HG03571 (cell line): ENCODE measurements at regions not wholly inside any gene's neighbourhood (a gene's known extent, or its start where the extent isn't known, plus 50 kb on each side); places are given as distances from the start of the nearest gene placed in this dataset.
"Not testable (repeated sequence)": the region's sequence is repeated elsewhere in the genome, so short reads cannot be mapped to it uniquely, and the experiment has no call there.

Experiments used
- ATAC-seq: cut with Tn5 transposase; IDR thresholded peaks from one replicate; pipeline ENCODE4 v1.9.1; 2021; ENCODE audit not compliant: unreplicated experiment

GRCh38 chr5:30401479-30402058, 791.9 kb upstream of the CDH6 start:
- ATAC-seq: no peak

- ATAC-seq: no peak
These were observed 795.1 kb upstream of the CDH6 start for GRCh38 chr5:30398423-30398822.

DNA sequence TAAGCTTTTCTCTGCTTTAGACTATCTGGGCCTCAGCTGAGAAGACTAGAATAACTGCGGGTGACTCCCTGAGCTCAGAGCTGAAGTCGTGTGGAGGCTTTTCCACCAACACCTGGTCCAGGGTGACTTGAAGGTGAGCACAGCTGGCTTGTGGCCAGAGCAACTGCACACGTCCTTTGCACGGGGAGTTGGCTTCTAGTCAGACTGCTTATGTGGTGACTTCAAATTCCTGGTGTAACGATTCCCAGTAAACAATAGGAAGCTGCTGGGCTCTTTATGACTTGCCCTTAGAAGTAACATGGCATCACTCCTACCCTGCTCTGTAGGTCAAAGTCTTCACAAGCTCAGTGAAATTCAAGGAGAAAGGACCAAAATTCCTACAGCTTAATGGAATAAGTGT, 800.6 kb upstream of the CDH6 start:
- no peak for ATAC-seq

DNA sequence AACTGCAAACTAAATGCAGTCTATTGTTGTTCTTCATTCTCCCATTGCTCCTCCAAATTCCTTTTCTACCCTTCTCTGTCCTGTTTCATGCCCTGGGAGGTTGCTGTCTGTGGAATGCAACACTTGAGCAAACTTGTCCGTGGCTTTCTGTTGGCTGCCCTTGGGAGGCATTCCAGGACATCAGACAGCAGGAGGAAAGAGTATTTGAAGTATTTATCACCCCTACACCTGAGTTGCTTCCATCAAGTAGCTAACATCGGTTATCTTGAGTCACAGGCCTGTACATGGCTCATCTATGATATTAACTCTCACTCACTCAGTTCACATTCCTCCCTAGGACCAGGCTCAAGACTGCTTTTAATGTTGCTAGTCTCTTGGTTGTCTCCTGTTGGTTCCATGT, 803.4 kb upstream of the CDH6 start:
- ATAC-seq: no peak

DNA sequence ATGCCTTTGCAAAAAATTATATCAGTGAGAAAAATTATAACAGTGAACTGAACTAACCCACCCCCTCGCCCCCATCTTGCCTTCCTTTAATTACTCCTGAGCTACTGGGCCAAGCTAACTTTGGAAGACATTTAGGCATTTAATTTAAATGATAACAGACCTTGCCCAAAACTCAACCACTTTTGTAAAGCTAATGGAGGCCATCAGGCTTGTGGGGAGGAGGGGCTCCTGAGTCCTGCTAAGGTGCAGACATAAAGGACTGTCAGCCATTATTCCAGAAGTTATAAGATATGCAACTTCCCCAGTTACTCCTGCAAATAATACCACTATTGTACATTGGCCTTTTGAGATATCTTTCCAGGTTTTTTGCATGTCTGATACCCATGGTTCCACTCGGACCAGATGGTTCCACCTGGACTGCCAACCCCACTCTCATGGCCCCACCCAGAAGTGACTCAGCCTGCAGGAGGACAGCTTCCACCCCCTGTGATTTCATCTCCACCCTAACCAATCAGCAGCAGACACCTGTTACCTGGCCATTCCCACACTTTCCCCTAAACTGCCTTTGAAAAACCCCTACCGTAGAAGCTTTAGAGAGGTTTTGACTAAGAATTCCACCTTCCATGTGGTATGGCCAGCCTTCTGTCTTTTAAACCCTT, 805.4 kb upstream of the CDH6 start:
- ATAC-seq: no peak

DNA sequence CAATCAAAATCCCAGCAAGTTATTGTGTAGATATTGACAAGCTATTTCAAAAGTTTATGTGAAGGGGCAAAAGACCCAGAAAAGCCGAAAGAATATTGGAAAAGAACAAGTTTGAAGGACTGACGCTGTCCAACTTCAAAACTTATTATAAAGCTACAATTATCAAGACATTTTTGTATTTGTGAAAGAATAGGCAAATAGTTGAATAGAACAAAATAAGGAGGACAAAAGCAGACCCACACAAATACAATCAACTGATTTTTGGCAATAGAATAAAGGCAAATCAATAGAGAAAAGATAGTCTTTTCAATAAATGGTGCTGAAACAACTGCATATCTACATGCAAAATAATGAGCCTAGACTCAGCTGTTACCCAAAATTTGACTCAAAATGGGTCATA, 807.7 kb upstream of the CDH6 start:
- ATAC-seq: no peak

- ATAC-seq: no peak
These were observed 809.3 kb upstream of the CDH6 start for GRCh38 chr5:30384171-30384570.

GRCh38 chr5:30380228-30380627, 813.3 kb upstream of the CDH6 start:
- ATAC-seq: no peak

- no peak for ATAC-seq
These were observed 816.6 kb upstream of the CDH6 start for GRCh38 chr5:30376848-30377247.

DNA sequence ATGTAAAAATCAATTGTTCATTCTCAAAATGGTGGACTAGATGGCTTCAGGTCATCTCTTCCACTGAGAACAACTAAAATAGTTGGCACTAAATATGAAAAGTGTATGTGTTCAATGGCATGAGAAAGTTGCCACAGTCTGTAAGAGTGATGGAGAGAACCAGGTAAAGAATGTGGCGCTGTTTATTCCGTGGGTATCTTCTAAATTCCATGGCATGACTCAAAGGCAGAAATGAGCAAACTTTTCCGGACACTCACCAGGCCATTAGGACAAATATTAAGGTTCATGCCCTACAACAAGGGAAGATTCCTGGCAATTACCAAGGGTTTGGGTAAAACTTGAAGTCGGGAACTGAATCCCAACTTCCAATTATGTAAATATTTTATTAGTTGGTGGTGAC, 825.4 kb upstream of the CDH6 start:
- ATAC-seq: no peak

GRCh38 chr5:30365031-30365430, 828.5 kb upstream of the CDH6 start:
- not testable (repeated sequence) for ATAC-seq

DNA sequence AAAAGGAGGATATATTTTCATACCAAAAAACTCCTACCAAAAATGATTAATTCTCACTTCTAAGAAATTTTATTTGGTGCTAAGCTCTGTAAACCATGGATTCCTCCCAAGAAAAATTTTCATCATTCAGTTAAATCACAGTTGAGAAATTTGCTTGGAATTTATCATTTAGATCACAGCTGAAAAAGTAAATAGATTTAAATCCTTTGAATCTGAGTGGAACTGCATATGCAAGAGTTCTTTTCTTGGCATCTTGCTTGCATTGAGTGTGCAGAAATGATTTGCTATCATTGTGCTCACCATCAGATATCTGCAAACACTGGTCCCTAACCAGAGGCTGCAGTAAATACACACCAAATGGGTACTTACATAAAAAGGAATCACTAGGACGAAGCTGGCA, 836.1 kb upstream of the CDH6 start:
- ATAC-seq: no peak

DNA sequence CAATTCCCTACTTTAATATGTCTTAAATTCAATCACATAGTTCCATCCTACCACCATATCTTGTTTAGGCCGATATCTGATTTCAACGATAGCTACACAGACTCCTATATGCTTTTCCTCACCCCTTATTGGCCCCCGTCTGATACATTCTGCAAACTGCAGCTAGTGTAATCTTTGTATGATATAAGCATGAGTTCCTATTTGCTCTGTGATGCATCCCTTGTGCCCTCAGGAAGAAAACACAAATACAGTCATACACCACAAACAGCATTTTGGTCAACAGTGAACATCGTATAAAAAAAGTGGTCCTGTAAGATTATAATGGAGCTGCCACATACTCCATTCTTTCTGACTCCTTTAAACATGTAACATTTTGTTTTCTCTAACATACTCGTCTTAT, 837.8 kb upstream of the CDH6 start:
- ATAC-seq: no peak

- ATAC-seq: no peak
These were observed 845.6 kb upstream of the CDH6 start for GRCh38 chr5:30347858-30348257.

- ATAC-seq: not testable (repeated sequence)
These were observed 847.7 kb upstream of the CDH6 start for GRCh38 chr5:30345539-30346345.

DNA sequence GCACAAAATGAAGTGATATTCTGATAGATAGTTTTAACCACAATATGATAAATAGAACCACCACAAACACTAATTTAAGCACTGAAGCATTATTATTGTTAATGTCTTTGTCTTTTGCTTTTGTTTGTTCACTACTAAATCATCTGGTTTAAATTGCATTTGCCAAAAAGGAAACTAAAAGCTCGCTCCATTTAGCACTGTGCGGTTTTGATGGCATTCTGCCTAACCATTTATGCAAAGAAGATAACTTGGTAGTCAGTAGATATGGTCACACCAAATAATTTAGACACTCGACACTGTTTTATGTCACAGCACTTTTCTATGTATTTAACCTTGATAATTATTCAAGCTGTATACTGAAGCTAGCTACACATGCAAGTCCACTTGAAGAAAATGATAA, 849.8 kb upstream of the CDH6 start:
- ATAC-seq: no peak

- ATAC-seq: no peak
These were observed 852.0 kb upstream of the CDH6 start for GRCh38 chr5:30341466-30341865.

GRCh38 chr5:30337084-30337573, 856.4 kb upstream of the CDH6 start:
- no peak for ATAC-seq

GRCh38 chr5:30331534-30331933, 862.0 kb upstream of the CDH6 start:
- no peak for ATAC-seq

DNA sequence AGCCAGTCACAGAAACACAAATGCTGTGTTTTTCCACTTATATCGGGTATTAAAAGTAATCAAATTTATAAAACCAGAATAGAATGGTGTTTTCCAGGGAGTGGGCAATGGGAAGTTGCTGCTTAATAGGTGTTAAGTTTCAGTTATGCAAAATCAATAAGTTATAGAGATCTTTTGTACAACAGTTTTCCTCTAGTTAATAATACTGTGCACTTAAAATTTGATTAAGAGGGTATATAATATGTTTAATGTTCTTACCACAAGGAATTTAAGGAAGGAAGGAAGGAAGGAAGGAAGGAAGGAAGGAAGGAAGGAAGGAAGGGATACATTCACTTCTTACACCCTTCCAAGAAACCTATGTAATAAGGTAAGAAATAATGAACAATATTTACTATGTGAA, 867.7 kb upstream of the CDH6 start:
- ATAC-seq: no peak

- ATAC-seq: no peak
These were observed 869.4 kb upstream of the CDH6 start for GRCh38 chr5:30324083-30324482.

DNA sequence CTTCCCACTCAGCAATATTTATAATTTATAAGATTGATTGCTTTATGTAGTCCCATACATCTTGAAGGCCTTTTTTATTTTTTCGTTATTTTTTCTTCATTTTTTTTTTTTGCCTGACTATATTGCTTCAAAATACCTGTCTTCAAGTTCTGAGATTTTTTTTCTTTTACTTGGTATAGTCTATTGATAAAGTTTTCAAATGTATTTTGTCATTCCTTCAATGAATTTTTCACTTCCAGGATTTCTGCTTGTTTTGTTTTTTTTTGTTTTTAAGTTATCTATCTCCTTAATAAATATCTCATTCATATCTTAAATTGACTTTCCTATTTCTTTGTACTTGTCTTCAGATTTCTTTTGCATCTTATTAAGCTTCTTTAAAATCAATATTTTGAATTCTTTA, 905.6 kb upstream of the CDH6 start:
- ATAC-seq: no peak
